Fibroblast of pulmonary artery (primary cell): ENCODE measurements at regions not wholly inside any gene's neighbourhood (a gene's known extent, or its start where the extent isn't known, plus 50 kb on each side); places are given as distances from the start of the nearest gene placed in this dataset.

Experiments used
- DNase-seq: peaks from one replicate; pipeline ENCODE4 v3.0.0-alpha.2; 2010; ENCODE audit warnings: low read depth
- H3K4me3 ChIP-seq: replicated peaks from 2 replicates; pipeline ENCODE4 v1.5.1; 2011; ENCODE audit warnings: low read depth, mild to moderate bottlenecking, control low read depth, low read length, moderate library complexity
- TF ChIP-seq, protein P1 (sequence below): IDR thresholded peaks from 2 replicates; pipeline ENCODE4 v1.5.1; 2011; ENCODE audit warnings: mild to moderate bottlenecking, control low read depth, low read length, inconsistent platforms; ENCODE audit errors: missing control alignments

DNA sequence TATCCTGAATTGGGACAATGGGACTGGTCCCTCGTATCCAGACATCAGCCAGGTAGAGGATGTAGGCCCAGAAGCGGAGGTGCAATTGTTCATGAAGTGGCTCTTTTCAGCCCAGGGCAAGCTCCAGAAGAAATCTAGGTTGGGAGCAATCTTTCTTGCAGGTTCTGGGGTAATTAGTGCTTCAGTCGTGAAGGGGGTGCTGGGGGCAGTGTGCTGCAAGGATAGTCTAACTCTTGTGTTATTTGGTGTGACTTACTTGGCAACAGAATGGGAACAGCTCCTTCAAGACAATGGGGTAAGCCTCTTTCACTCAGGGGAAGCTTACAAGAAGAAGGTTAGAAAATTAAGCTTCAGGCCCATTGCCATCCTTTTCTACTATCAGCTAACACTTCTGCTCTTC, 273.0 kb downstream of the DIPK2A start:
- TF ChIP-seq, protein P1, sequence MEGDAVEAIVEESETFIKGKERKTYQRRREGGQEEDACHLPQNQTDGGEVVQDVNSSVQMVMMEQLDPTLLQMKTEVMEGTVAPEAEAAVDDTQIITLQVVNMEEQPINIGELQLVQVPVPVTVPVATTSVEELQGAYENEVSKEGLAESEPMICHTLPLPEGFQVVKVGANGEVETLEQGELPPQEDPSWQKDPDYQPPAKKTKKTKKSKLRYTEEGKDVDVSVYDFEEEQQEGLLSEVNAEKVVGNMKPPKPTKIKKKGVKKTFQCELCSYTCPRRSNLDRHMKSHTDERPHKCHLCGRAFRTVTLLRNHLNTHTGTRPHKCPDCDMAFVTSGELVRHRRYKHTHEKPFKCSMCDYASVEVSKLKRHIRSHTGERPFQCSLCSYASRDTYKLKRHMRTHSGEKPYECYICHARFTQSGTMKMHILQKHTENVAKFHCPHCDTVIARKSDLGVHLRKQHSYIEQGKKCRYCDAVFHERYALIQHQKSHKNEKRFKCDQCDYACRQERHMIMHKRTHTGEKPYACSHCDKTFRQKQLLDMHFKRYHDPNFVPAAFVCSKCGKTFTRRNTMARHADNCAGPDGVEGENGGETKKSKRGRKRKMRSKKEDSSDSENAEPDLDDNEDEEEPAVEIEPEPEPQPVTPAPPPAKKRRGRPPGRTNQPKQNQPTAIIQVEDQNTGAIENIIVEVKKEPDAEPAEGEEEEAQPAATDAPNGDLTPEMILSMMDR: no peak
- H3K4me3 ChIP-seq: no peak overlapping the region
- no peak for DNase-seq

DNA sequence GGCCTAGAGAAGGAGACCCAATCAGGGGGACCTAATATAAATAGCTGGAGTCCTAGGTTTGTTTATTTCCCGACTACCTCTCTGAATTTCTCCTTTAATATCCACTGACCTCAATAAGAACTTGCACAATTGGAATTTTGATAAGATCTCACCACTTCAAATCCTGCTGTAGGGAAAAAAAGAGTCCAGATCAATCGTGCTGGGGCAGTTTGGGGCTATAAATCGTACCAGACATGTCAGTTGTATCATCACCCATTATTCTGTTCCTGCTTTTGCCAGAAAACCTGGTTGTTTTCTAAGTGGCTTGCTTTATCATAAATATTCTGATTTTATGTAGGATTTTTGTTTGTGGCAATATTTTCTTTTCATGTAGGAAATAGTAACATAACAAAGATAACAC, 281.3 kb downstream of the DIPK2A start:
- DNase-seq: no peak
- no peak overlapping the region for H3K4me3 ChIP-seq
- TF ChIP-seq, protein P1: no peak

DNA sequence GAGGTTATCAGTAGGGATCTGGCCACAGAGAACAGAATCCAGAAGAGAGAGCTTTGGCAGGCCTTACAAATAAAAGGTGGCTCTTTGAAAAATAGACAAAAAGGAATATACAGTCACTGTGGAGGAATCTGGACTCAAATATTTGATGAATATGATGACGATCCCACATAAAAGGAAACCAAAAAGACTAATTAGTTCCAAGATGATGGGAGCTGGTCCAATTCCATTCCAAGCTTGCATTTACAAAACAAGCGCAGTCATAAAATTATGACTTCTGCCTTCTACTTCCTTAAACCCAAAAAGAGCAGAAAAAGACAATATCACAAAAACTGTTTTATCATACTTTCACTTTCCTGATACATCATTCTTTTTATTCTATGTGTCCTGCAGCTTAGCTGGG, 285.8 kb downstream of the DIPK2A start:
- TF ChIP-seq, protein P1: no peak
- no peak overlapping the region for H3K4me3 ChIP-seq
- no peak for DNase-seq

DNA sequence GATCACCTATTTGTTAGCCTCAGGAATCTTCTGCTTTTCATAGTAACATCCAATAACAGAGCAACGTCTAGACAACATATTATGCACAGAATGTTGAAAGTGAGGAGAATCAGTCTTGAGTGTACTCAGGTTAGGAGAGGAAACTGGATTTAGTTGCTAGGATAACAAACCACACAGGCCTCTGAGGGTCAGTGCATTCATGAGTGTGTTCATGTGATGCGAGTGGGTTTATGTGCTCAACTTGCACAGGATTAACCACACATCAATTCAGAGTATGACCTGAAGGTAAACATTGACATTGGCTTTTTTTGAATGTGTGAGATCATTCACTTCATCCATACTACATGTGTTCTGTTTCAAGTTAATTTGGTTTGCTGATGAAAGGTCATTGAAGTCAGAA, 287.6 kb downstream of the DIPK2A start:
- H3K4me3 ChIP-seq: no peak overlapping the region
- TF ChIP-seq, protein P1: no peak
- no peak for DNase-seq

DNA sequence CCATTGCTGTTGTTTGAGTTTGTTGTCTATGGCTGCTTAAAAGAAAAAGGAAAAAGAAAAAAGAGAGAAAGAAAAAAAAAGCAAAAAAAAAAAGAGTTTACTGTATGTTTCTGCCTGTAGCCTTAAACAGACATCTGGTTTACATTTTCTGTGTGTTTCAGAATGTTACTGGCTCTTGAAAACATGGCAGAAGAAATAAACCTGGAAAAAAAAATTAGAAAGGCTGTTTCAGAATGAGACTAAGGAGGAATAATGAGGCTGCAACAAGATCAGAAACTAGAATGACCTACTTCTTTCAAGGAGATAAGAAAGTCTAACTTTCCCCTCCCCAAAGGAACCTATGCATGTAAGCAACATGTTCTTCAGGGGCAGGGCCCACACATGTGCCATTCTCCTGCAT, 292.1 kb downstream of the DIPK2A start:
- H3K4me3 ChIP-seq: no peak overlapping the region
- no peak for DNase-seq
- TF ChIP-seq, protein P1: no peak

DNA sequence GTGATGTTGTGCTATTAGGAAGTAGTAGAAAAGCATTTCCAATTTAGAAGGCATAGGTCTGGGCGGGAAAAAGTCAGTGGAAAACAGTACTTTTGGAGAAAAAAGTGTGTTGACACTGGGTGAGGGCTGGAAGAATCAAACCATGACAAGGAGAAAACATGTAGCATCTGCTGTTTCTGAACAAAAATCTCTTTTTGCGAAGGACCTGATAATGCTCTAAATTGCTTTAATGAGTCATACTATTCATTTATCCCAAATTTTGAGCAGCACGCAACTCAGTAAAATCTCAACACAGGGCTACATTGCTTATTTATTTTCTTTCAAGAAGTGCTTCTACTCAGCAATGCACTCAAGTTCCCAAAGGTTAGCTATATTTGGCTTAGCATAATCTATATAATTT, 292.7 kb downstream of the DIPK2A start:
- TF ChIP-seq, protein P1: no peak
- no peak for DNase-seq
- H3K4me3 ChIP-seq: no peak overlapping the region

DNA sequence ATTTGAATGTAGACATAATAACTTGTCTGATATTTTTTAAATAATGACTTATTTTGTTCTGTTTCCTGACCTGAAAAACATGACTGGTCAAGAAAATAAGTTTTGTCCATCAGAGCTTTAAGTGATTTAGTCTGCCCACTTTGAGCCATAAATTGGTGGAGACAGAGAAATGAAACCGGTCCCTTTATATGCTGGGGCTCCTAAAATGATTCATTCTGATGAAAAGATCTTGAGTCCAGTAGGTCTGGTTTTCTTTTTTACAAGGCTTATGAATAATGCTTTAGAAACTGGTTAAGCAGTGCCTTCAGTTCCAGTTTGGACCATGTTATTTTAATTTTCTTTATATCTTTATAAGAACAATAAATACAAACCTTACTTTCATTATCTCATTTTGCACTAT, 293.2 kb downstream of the DIPK2A start:
- DNase-seq: no peak
- TF ChIP-seq, protein P1: no peak
- no peak overlapping the region for H3K4me3 ChIP-seq
